ENCODE measurements at regions not wholly inside any gene's neighbourhood (a gene's known extent, or its start where the extent isn't known, plus 50 kb on each side); places are given as distances from the start of the nearest gene placed in this dataset.

DNA sequence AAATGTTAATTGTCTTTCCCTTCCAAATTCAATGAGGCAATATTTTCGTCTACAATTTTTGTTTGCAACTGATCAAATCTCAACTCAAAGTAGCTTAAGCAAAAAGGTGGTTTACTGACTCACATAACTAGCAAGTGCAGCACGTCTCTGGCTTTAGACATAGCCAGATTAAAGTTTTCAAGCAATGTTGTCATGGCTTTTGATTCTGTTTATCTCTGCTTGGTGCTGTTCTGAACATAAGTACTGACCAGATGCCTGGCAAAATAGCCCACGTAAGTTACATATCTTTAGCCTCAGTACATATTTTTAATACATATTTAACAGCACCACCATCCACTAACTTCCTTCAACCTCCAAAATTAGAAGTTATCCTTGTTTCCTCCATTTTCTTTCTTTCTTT lies 877.9 kb downstream of the KCNMA1 start:
- H3K9me3 ChIP-seq (ENCODE audit: control insufficient read depth, insufficient read depth, low read length), result no peaks in the 10 kb centered on the region
- no peaks in the 10 kb centered on the region for H3K9me1 ChIP-seq (ENCODE audit: insufficient read depth, low read length)
- H3K4ac ChIP-seq (ENCODE audit: low read depth, low read length), result no peak overlapping the region
- no peak overlapping the region for H2BK20ac ChIP-seq (ENCODE audit: low read depth, low read length)
- H4K5ac ChIP-seq (ENCODE audit: low read depth, low read length), result no peak overlapping the region
- WGBS, 2 experiments (ENCODE audit: extremely low coverage in 2 of 2, insufficient read length in 1 of 2), result 0% methylated on average over 1 of the region's 3 CpGs; no CpG with 5 or more reads in 1 of the 2 experiments
- TF ChIP-seq USF2 (IDR thresholded peaks at IDR 0.05; ENCODE audit: low read depth, low read length) (no peak), MAFK (IDR thresholded peaks at IDR 0.05; ENCODE audit: low read depth, low read length) (no peak), FOS (IDR thresholded peaks at IDR 0.05; ENCODE audit: low read depth, low read length) (no peak), NFE2L2 (IDR thresholded peaks at IDR 0.05; ENCODE audit: low read depth, low read length) (no peak), CHD1 (IDR thresholded peaks at IDR 0.05; ENCODE audit: low read depth, low read length) (no peak), CTCF (conservative IDR thresholded peaks at IDR 0.05; ENCODE audit: low read depth, low read length) (no peak), RFX5 (IDR thresholded peaks at IDR 0.05; ENCODE audit: low read depth, low read length) (no peak), SMC3 (IDR thresholded peaks at IDR 0.05; ENCODE audit: low read depth, low read length) (no peak), BHLHE40 (IDR thresholded peaks at IDR 0.05; ENCODE audit: low read depth, low read length) (no peak), RCOR1 (IDR thresholded peaks at IDR 0.05; ENCODE audit: insufficient replicate concordance, low read length) (no peak), MXI1 (IDR thresholded peaks at IDR 0.05; ENCODE audit: borderline replicate concordance, low read depth, low read length) (no peak), MAZ (IDR thresholded peaks at IDR 0.05; ENCODE audit: borderline replicate concordance, low read depth, low read length) (no peak), RAD21 (IDR thresholded peaks at IDR 0.05; ENCODE audit: low read length) (no peak), POLR2A (IDR thresholded peaks at IDR 0.05; ENCODE audit: low read depth, low read length) (no peak), CEBPB (IDR thresholded peaks at IDR 0.05; ENCODE audit: low read depth, low read length) (no peak)
- POLR2A ChIA-PET (ENCODE audit: unreplicated experiment), result no interaction called here
- no peak overlapping the region for H2AK9ac ChIP-seq (replicated peaks; ENCODE audit: low read depth, low read length, poor library complexity)
- H2BK5ac ChIP-seq (ENCODE audit: low read depth, low read length, poor library complexity, severe bottlenecking), result no peak overlapping the region
- H3K4me2 ChIP-seq (ENCODE audit: low read depth, low read length), result no peak overlapping the region
- H4K8ac ChIP-seq (ENCODE audit: low read depth in 2 of 2, low read length in 2 of 2), result no peak overlapping the region
- no peak overlapping the region for H3K27ac ChIP-seq (ENCODE audit: insufficient read depth, low read length)
- H2BK120ac ChIP-seq (ENCODE audit: low read depth, low read length), result no peak overlapping the region
- no peak overlapping the region for H4K91ac ChIP-seq (ENCODE audit: insufficient read depth, low read depth, low read length)
- ATAC-seq (ENCODE audit: low read depth) (no peak), DNase-seq (no peak)
- no peaks in the 10 kb centered on the region for H3K79me1 ChIP-seq (ENCODE audit: low read depth in 1 of 2, low read length in 2 of 2)
- H3K36me3 ChIP-seq (ENCODE audit: control insufficient read depth, insufficient read depth, low read length), result no peaks in the 10 kb centered on the region
- no peak overlapping the region for H3K23ac ChIP-seq (ENCODE audit: low read depth, low read length)
- H2AK5ac ChIP-seq (ENCODE audit: low read depth, low read length), result no peak overlapping the region
- no TSS peak for BruUV-seq (replicated peaks)
- intact Hi-C loops (cut with micrococcal nuclease), result no loop called here
- H3K27me3 ChIP-seq (ENCODE audit: control insufficient read depth, insufficient read depth, low read length), result no peaks in the 10 kb centered on the region
- no peak overlapping the region for H3K56ac ChIP-seq (ENCODE audit: extremely low read depth, insufficient read depth, low read length)
- H3K14ac ChIP-seq (replicated peaks; ENCODE audit: low read depth, low read length), result no peak overlapping the region
- no peak overlapping the region for H2BK15ac ChIP-seq (ENCODE audit: low read depth, low read length)
- H3K9ac ChIP-seq (ENCODE audit: low read depth, low read length), result no peak overlapping the region
- no peak overlapping the region for H3K4me3 ChIP-seq (ENCODE audit: insufficient read depth, low read depth, low read length)
- dilution Hi-C loops (cut with HindIII; ENCODE audit: low sequenced_read_pairs, unreplicated experiment), result no loop called here
- in situ Hi-C loops (cut with MboI; ENCODE audit: low sequenced_read_pairs), result no loop called here
- no peaks in the 10 kb centered on the region for H4K20me1 ChIP-seq (ENCODE audit: insufficient read depth, low read length)
- H3K4me1 ChIP-seq (ENCODE audit: control insufficient read depth, insufficient read depth, low read length), result no peaks in the 10 kb centered on the region
- H2AFZ ChIP-seq (replicated peaks; ENCODE audit: low read length, poor library complexity), result no peak overlapping the region
- CTCF ChIA-PET, result no interaction called here
- no peak overlapping the region for H3K18ac ChIP-seq (ENCODE audit: low read depth, low read length)
